HG03520 (cell line): ENCODE measurements at regions not wholly inside any gene's neighbourhood (a gene's known extent, or its start where the extent isn't known, plus 50 kb on each side); places are given as distances from the start of the nearest gene placed in this dataset.
"Not testable (repeated sequence)": the region's sequence is repeated elsewhere in the genome, so short reads cannot be mapped to it uniquely, and the experiment has no call there.

Source experiments
- ATAC-seq: cut with Tn5 transposase; IDR thresholded peaks from one replicate; pipeline ENCODE4 v1.9.1; 2021; ENCODE audit warnings: mild to moderate bottlenecking, moderate library complexity; ENCODE audit not compliant: unreplicated experiment

- ATAC-seq = no peak
Observed at GRCh38 chr4:99763635-99764101, 53.0 kb upstream of the DAPP1 start.

- ATAC-seq = no peak
Observed at GRCh38 chr4:99762728-99763127, 53.9 kb upstream of the DAPP1 start.

- no peak for ATAC-seq
Observed at GRCh38 chr4:99759988-99760387, 56.6 kb upstream of the DAPP1 start.

GRCh38 chr4:99759346-99759984 lies 57.2 kb upstream of the DAPP1 start:
- ATAC-seq = no peak

GRCh38 chr4:99755223-99755944 lies 61.2 kb upstream of the DAPP1 start:
- no peak for ATAC-seq

- no peak for ATAC-seq
Observed at GRCh38 chr4:99754756-99755155, 61.9 kb upstream of the DAPP1 start.

- no peak for ATAC-seq
Observed at GRCh38 chr4:99753931-99754330, 62.7 kb upstream of the DAPP1 start.

- ATAC-seq = peak; percentile 50
Observed at GRCh38 chr4:99749445-99750391, 66.9 kb upstream of the DAPP1 start.

- no peak for ATAC-seq
Observed at GRCh38 chr4:99746443-99746842, 70.2 kb upstream of the DAPP1 start.

GRCh38 chr4:99736846-99737245 lies 79.2 kb upstream of the C4orf54 start:
- no peak for ATAC-seq

GRCh38 chr4:99735822-99736221 lies 78.2 kb upstream of the C4orf54 start:
- no peak for ATAC-seq

GRCh38 chr4:99734583-99735322 lies 77.1 kb upstream of the C4orf54 start:
- ATAC-seq = no peak

GRCh38 chr4:99733455-99733854 lies 75.8 kb upstream of the C4orf54 start:
- ATAC-seq = not testable (repeated sequence)

GRCh38 chr4:99729186-99729585 lies 71.6 kb upstream of the C4orf54 start:
- ATAC-seq = no peak

- no peak for ATAC-seq
Observed at GRCh38 chr4:99724067-99724466, 66.4 kb upstream of the C4orf54 start.

- ATAC-seq = no peak
Observed at GRCh38 chr4:99723612-99724011, 66.0 kb upstream of the C4orf54 start.

GRCh38 chr4:99722725-99723124 lies 65.1 kb upstream of the C4orf54 start:
- ATAC-seq = no peak

- ATAC-seq = no peak
Observed at GRCh38 chr4:99722006-99722405, 64.4 kb upstream of the C4orf54 start.

GRCh38 chr4:99720206-99720605 lies 62.6 kb upstream of the C4orf54 start:
- ATAC-seq = no peak

GRCh38 chr4:99716996-99717395 lies 59.4 kb upstream of the C4orf54 start:
- no peak for ATAC-seq

- ATAC-seq = no peak
Observed at GRCh38 chr4:99715286-99715685, 57.7 kb upstream of the C4orf54 start.
